ENCODE measurements at regions not wholly inside any gene's neighbourhood (a gene's known extent, or its start where the extent isn't known, plus 50 kb on each side); places are given as distances from the start of the nearest gene placed in this dataset.

- TF ChIP-seq CTCF (IDR thresholded peaks at IDR 0.05) (no peak), POLR2A (IDR thresholded peaks at IDR 0.05) (no peak)
These were observed 59.1 kb upstream of the UBE3A start for GRCh38 chr15:25497934-25498333.

Data from thyroid gland (tissue), 4 donors.